Inflammatory macrophage (primary cell): ENCODE measurements at regions not wholly inside any gene's neighbourhood (a gene's known extent, or its start where the extent isn't known, plus 50 kb on each side); places are given as distances from the start of the nearest gene placed in this dataset.
"Not testable (repeated sequence)": the region's sequence is repeated elsewhere in the genome, so short reads cannot be mapped to it uniquely, and the experiment has no call there.

Experiments used
- DNase-seq, 2 donors: peaks; one replicate each; pipeline ENCODE4 v3.0.0-alpha.2; 2020 to 2022

- no peak for DNase-seq
Observed at GRCh38 chr17:30584810-30585209, 107.6 kb downstream of the GOSR1 start.

- no peak for DNase-seq
Observed at GRCh38 chr17:30580916-30581315, 103.7 kb downstream of the GOSR1 start.

DNA sequence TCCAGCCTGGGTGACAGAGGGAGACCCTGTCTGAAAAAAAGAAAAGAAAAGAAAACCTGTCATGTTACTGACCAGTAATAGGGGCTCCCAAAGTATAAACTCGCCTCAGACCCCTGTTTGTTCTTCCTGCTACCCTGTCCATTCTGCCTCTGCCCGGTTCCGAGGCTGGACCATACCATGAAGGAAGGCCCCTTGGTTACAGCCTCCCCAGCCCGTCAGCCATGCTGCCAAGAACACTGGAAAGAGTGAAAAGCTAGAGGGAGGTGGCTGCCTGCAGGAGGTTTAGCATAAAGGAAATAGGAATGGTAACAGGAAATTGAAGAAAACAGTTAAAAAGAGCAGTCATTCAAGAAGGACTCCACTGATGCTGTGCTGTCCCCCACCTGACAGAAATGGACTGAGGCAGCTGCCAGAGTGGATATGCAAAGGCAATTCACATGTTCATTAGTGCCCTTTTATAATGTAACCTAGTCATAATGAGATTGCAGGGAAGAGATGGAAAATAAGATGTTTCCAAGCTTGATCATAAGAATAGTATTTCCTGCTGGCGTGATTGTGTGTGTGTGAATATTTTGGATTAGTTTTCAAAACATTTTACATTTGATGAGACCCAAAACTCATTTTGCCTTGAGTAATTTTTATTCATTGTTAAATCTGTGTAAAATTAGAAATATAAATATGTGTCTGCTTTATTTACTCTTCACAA, 102.6 kb downstream of the GOSR1 start:
- no peak for DNase-seq

- not testable (repeated sequence) for DNase-seq
Observed at GRCh38 chr17:30578015-30578717, 101.0 kb downstream of the GOSR1 start.
